ENCODE measurements at regions not wholly inside any gene's neighbourhood (a gene's known extent, or its start where the extent isn't known, plus 50 kb on each side); places are given as distances from the start of the nearest gene placed in this dataset.

GRCh38 chr14:41034969-41035368, 571.7 kb upstream of the LRFN5 start:
- Histone ChIP-seq H3K36me3 (ENCODE audit: control insufficient read depth, insufficient read depth, low read length) (no peaks in the 10 kb centered on the region), H3K4me3 (ENCODE audit: low read depth, low read length) (no peak overlapping the region), H3K27me3 (ENCODE audit: control insufficient read depth, insufficient read depth, low read length) (no peaks in the 10 kb centered on the region)
- no peak for DNase-seq (ENCODE audit: low read depth)
- no peak for TF ChIP-seq CTCF (IDR thresholded peaks at IDR 0.05; ENCODE audit: insufficient read depth, low read length, poor library complexity, severe bottlenecking)

GRCh38 chr14:41022932-41023331, 583.7 kb upstream of the LRFN5 start:
- no peaks in the 10 kb centered on the region for H3K36me3 ChIP-seq (ENCODE audit: control insufficient read depth, insufficient read depth, low read length)
- H3K4me3 ChIP-seq (ENCODE audit: low read depth, low read length): no peak overlapping the region
- no peak for TF ChIP-seq CTCF (IDR thresholded peaks at IDR 0.05; ENCODE audit: insufficient read depth, low read length, poor library complexity, severe bottlenecking)
- no peaks in the 10 kb centered on the region for H3K27me3 ChIP-seq (ENCODE audit: control insufficient read depth, insufficient read depth, low read length)
- peak; percentile 4 for DNase-seq (ENCODE audit: low read depth)

- TF ChIP-seq CTCF (IDR thresholded peaks at IDR 0.05; ENCODE audit: insufficient read depth, low read length, poor library complexity, severe bottlenecking): no peak
- Histone ChIP-seq H3K4me3 (ENCODE audit: low read depth, low read length) (no peak overlapping the region), H3K36me3 (ENCODE audit: control insufficient read depth, insufficient read depth, low read length) (no peaks in the 10 kb centered on the region), H3K27me3 (ENCODE audit: control insufficient read depth, insufficient read depth, low read length) (no peaks in the 10 kb centered on the region)
- no peak for DNase-seq (ENCODE audit: low read depth)
Measured at GRCh38 chr14:41016213-41016612, 590.5 kb upstream of the LRFN5 start.

- H3K27me3 ChIP-seq (ENCODE audit: control insufficient read depth, insufficient read depth, low read length): no peaks in the 10 kb centered on the region
- H3K36me3 ChIP-seq (ENCODE audit: control insufficient read depth, insufficient read depth, low read length): no peaks in the 10 kb centered on the region
- no peak overlapping the region for H3K4me3 ChIP-seq (ENCODE audit: low read depth, low read length)
- no peak for DNase-seq (ENCODE audit: low read depth)
- no peak for TF ChIP-seq CTCF (IDR thresholded peaks at IDR 0.05; ENCODE audit: insufficient read depth, low read length, poor library complexity, severe bottlenecking)
Measured at GRCh38 chr14:41000350-41000749, 606.3 kb upstream of the LRFN5 start.

GRCh38 chr14:40989260-40989659, 617.4 kb upstream of the LRFN5 start:
- Histone ChIP-seq H3K4me3 (ENCODE audit: low read depth, low read length) (no peak overlapping the region), H3K36me3 (ENCODE audit: control insufficient read depth, insufficient read depth, low read length) (no peaks in the 10 kb centered on the region), H3K27me3 (ENCODE audit: control insufficient read depth, insufficient read depth, low read length) (no peaks in the 10 kb centered on the region)
- DNase-seq (ENCODE audit: low read depth): no peak
- TF ChIP-seq CTCF (IDR thresholded peaks at IDR 0.05; ENCODE audit: insufficient read depth, low read length, poor library complexity, severe bottlenecking): no peak

- Histone ChIP-seq H3K4me3 (ENCODE audit: low read depth, low read length) (no peak overlapping the region), H3K36me3 (ENCODE audit: control insufficient read depth, insufficient read depth, low read length) (no peaks in the 10 kb centered on the region), H3K27me3 (ENCODE audit: control insufficient read depth, insufficient read depth, low read length) (no peaks in the 10 kb centered on the region)
- no peak for DNase-seq (ENCODE audit: low read depth)
- no peak for TF ChIP-seq CTCF (IDR thresholded peaks at IDR 0.05; ENCODE audit: insufficient read depth, low read length, poor library complexity, severe bottlenecking)
Measured at GRCh38 chr14:40987481-40987880, 619.2 kb upstream of the LRFN5 start.
